ENCODE measurements at regions not wholly inside any gene's neighbourhood (a gene's known extent, or its start where the extent isn't known, plus 50 kb on each side); places are given as distances from the start of the nearest gene placed in this dataset.

DNA sequence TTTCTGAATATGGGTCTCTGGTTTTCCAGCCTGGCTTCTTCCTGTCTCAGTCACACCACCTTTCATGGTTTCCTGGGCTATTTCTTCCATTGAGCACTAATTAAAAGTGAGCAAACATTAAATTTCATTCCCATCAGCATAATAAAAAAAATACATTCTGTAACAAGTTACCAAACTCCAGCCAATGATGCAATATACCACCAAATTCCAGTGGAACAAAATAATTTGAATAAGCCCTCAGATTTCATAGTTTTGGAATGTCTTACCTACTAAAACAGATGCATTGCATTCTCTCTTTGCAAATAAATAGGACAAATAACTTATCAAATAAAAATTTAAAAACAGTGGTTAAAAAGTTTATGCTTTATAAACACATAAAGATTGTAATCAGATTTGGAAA, 97.8 kb upstream of the PRDM1 start:
- TF ChIP-seq, protein P1, sequence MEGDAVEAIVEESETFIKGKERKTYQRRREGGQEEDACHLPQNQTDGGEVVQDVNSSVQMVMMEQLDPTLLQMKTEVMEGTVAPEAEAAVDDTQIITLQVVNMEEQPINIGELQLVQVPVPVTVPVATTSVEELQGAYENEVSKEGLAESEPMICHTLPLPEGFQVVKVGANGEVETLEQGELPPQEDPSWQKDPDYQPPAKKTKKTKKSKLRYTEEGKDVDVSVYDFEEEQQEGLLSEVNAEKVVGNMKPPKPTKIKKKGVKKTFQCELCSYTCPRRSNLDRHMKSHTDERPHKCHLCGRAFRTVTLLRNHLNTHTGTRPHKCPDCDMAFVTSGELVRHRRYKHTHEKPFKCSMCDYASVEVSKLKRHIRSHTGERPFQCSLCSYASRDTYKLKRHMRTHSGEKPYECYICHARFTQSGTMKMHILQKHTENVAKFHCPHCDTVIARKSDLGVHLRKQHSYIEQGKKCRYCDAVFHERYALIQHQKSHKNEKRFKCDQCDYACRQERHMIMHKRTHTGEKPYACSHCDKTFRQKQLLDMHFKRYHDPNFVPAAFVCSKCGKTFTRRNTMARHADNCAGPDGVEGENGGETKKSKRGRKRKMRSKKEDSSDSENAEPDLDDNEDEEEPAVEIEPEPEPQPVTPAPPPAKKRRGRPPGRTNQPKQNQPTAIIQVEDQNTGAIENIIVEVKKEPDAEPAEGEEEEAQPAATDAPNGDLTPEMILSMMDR (IDR thresholded peaks at IDR 0.05; ENCODE audit: insufficient read depth, low read length, poor library complexity, severe bottlenecking): no peak
- TF ChIP-seq EZH2phosphoT487 (conservative IDR thresholded peaks at IDR 0.05; ENCODE audit: low read length): no peak
